Endothelial cell of hepatic sinusoid (primary cell): ENCODE measurements at regions not wholly inside any gene's neighbourhood (a gene's known extent, or its start where the extent isn't known, plus 50 kb on each side); places are given as distances from the start of the nearest gene placed in this dataset.
"Not testable (repeated sequence)": the region's sequence is repeated elsewhere in the genome, so short reads cannot be mapped to it uniquely, and the experiment has no call there.

ENCODE experiments used
- in situ Hi-C: cut with HindIII; loops from 2 replicates; pipeline ENCODE4 v1.10.0; 2017; ENCODE audit warnings: low sequenced_read_pairs

GRCh38 chr13:95387733-95388207, 86.5 kb upstream of the ABCC4 start:
- in situ Hi-C loops, result loop anchor here (25.0 kb wide), 1 partner anchor 200 kb away; no protein-coding TSS in a partner anchor

GRCh38 chr13:95388420-95389079, 87.3 kb upstream of the ABCC4 start:
- in situ Hi-C loops, result loop anchor here (25.0 kb wide), 1 partner anchor 201 kb away; no protein-coding TSS in a partner anchor

DNA sequence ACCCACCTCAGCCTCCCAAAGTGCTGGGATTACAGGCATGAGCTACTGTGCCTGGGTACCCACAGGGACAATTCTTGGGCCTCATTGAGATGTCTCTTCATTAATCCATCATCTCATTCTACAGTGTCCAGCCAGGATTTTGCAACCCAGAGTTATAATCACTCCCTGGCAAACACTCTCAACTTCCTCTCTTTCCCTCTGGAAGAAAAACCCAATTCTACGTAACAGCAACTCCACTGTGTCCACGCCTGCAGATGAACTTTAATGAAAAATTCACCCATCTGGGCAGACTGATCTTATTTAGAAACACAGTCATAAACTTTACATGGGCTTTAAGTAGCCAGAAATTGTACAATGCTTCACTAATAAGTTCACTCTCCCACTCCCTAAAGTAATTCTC, 90.1 kb upstream of the ABCC4 start:
- in situ Hi-C loops, result loop anchor here (25.0 kb wide), 1 partner anchor 204 kb away; no protein-coding TSS in a partner anchor

DNA sequence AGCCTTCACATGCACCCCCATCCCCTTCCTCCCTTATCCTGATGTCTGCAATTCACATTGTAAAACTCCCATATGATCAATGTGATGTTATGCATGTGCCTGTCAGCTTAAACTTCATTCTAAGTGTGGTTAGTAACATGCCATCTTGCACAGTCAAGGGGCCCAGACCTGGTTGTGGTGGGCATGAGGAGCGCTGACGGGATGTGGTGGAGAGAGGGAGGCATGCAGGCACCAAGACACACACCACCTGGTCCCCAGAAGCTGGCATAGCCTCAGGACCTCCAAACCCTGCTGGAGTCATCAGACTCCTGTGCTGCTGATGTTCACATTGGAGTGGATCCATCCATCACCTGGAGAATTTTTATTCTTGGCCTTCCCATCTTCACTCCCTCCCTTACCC, 90.5 kb upstream of the ABCC4 start:
- in situ Hi-C loops, result loop anchor here (25.0 kb wide), 1 partner anchor 204 kb away; no protein-coding TSS in a partner anchor

- in situ Hi-C loops, result loop anchor here (25.0 kb wide), 1 partner anchor 205 kb away; no protein-coding TSS in a partner anchor
Measured at GRCh38 chr13:95392597-95392996, 91.3 kb upstream of the ABCC4 start.

- in situ Hi-C loops, result no loop called here
Measured at GRCh38 chr13:95403349-95404140, 102.3 kb upstream of the ABCC4 start.

DNA sequence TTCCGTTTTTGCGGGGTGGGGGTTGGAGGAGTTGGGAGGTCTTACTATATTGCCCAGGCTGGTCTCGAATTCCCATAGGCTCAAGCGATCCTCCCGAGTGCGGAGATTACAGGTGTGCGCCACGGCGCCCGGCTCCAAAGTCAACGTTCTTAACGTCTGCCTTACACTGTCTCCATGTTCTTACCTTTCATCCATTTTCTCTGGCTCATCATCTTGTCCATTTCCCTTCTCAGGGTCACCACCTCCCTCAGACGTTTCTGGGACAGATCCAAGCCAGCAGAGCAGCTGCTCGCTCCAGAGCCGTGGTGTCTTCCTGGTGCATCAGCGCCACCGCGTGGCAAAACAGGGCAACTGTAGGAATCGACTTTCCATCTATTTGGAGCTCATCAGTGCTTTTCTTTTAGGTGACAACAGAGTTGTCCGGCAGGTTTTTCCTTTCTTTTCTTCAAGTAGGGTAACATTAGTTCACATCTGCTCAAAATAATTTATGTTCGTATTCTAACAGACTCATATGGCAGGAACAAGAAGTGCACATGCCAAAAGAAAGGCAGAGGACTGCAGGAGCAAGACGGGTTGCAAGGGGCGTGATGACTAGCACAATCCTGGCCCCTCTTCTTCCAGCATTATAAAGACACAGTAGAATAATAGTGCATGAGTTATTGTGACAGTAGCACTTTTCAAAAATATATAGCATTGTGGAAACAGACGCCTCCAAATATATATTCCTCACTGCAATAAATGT, 103.1 kb upstream of the ABCC4 start:
- in situ Hi-C loops, result no loop called here

DNA sequence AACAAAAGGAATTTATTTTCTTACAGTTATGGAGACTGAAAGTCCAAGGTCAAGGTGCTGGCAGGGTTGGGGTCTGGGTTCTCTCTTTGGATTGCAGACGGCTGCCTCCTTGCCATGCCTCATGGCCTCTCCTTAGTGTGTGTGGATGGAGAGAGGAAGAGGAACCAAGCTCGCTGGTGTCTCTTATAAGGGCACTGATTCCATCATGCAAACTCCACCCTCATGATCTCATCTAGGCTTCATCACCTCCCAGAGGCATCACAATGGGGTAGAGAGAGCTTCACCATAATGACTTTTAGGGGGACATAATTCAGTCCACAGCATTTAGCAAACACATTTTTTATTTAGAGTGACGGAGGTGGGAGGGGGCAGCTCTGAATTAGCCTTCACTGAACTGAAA, 104.9 kb upstream of the ABCC4 start:
- in situ Hi-C loops, result no loop called here

GRCh38 chr13:95411428-95412040, 110.3 kb upstream of the ABCC4 start:
- in situ Hi-C loops, result no loop called here

- in situ Hi-C loops, result no loop called here
Measured at GRCh38 chr13:95418946-95419345, 117.7 kb upstream of the ABCC4 start.

- in situ Hi-C loops, result no loop called here
Measured at GRCh38 chr13:95420501-95420900, 119.2 kb upstream of the ABCC4 start.

DNA sequence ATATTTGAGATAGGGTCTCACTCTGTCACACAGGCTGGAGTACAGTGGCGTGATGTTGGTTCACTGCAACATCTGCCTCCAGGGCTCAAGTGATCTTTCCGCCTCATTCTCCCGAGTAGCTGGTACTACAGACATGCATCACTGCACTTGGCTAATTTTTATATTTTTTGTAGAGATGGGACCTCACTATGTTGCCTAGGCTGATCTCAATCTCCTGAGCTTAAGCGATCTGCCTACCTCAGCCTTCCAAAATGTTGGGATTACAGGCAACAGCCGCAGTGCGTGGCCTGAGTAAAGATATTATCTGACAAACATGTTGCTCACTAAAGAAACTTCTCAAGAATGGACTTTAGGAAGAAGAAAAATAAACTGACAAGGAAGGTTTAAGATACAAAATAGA, 125.4 kb upstream of the ABCC4 start:
- in situ Hi-C loops, result no loop called here

DNA sequence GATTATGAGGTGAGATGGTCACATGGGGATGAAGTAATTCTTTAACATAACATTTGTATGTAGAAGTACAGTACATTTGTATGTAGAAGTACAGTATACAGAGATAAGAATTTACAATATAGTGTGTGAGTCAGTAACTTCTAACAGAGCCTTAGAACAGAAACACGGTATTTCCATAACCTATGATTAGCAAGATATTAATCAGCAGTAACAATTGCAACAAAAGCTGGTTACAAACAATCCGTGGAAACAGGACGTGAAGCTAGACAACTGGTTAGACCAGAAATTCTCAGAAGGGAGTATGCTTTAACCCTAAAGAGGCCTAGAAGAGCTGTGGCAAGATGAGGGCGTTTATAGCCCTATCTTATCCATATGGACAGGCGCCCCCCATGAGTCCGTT, 122.0 kb upstream of the CLDN10 start:
- in situ Hi-C loops, result not testable (repeated sequence)

DNA sequence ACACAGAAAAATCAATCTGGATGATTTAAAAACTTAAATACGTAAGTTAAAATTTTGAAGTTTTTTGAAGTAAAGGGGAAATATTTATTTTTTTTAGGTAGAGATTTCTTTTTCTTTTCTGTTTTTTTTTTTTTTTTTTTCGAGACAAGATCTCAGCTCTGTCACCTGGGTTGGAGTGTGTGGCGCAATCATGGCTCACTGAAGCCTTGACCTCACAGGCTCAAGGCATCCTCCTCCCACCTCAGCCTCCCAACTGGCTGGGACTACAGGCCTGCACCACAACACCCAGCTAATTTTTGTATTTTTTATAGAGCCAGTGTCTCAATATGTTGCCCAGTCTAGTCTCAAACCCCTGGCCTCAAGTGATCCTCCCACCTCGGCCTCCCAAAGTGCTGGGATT, 120.4 kb upstream of the CLDN10 start:
- in situ Hi-C loops, result no loop called here

DNA sequence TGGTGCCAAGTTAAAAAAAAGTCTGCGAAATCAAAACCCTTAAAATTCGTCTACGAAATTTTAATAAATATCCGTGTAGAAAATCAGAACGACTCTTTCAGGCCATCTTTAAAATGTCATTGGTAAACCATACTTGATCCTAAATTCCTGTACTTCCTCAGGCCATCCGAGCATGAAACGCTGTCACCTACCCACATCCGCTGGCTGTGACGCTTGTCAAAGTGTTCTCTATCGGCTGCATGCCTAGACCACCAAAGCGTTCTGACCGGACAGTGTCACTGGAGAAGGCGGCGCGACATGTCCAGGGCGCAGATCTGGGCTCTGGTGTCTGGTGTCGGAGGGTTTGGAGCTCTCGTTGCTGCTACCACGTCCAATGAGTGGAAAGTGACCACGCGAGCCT, 119.0 kb upstream of the CLDN10 start:
- in situ Hi-C loops, result no loop called here

- in situ Hi-C loops, result no loop called here
Measured at GRCh38 chr13:95434111-95434510, 118.4 kb upstream of the CLDN10 start.

GRCh38 chr13:95437561-95437960, 115.0 kb upstream of the CLDN10 start:
- in situ Hi-C loops, result no loop called here

GRCh38 chr13:95438297-95438696, 114.2 kb upstream of the CLDN10 start:
- in situ Hi-C loops, result no loop called here

GRCh38 chr13:95440441-95441088, 112.0 kb upstream of the CLDN10 start:
- in situ Hi-C loops, result no loop called here

DNA sequence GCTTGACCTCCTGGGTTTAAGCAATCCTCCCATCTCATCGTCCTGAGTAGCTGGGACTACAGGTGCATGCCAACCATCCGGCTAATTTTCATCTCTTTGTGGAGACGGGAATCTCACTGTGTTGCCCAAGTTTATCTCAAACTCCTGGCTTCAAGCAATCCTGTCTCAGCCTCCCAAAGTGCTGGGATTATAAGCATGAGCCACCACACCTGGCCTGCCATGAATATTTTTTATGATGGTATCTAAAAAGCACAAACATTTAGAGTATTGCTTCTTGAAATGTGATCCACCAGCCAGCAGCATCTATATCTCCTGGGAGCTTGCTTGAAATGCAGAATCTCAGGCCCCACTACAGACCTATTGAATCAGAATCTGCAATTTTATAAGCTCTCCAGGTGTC, 111.2 kb upstream of the CLDN10 start:
- in situ Hi-C loops, result no loop called here
